GM21529 (cell line): ENCODE measurements at regions not wholly inside any gene's neighbourhood (a gene's known extent, or its start where the extent isn't known, plus 50 kb on each side); places are given as distances from the start of the nearest gene placed in this dataset.
"Not testable (repeated sequence)": the region's sequence is repeated elsewhere in the genome, so short reads cannot be mapped to it uniquely, and the experiment has no call there.

Experiments
- ATAC-seq: cut with Tn5 transposase; IDR thresholded peaks from one replicate; pipeline ENCODE4 v1.9.1; 2021; ENCODE audit not compliant: unreplicated experiment

DNA sequence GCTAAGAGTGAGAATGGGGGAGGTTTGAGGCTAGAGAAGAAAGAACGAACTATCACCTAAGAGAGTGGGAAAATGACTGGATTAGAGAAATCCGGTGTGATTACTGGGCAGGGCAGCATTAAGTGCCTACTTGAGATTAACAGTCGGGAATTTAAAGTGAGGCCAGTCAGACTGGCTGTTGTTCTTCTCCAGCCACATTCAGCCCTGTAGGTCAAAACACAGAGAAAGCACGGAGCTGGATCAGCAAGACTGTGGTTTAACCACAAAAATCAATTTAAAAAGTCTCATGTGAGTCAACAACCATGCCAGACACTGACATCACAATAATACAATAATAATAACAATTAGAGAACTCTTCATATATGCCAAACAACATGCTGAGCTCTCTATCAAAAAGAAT, 301.9 kb upstream of the SGK1 start:
- ATAC-seq = no peak

DNA sequence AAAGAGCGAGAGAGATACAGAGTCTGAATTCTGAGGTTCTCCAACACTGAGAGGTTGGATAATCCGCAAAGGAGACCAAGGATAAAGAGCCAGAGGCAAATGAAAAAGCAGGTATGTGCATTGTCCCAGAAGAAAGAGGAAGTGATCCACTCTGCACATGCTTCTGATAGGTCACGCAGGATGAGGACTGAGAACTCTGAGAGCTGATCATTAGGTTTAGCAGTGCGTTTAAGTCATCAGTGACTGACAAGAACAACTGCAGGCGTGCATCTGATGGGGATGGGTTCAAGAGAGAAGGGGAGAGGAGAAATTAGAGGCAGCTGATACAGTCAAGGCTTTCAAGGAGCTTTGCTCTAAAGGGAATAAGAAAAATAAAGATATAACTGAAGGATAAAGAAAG, 301.2 kb upstream of the SGK1 start:
- no peak for ATAC-seq

DNA sequence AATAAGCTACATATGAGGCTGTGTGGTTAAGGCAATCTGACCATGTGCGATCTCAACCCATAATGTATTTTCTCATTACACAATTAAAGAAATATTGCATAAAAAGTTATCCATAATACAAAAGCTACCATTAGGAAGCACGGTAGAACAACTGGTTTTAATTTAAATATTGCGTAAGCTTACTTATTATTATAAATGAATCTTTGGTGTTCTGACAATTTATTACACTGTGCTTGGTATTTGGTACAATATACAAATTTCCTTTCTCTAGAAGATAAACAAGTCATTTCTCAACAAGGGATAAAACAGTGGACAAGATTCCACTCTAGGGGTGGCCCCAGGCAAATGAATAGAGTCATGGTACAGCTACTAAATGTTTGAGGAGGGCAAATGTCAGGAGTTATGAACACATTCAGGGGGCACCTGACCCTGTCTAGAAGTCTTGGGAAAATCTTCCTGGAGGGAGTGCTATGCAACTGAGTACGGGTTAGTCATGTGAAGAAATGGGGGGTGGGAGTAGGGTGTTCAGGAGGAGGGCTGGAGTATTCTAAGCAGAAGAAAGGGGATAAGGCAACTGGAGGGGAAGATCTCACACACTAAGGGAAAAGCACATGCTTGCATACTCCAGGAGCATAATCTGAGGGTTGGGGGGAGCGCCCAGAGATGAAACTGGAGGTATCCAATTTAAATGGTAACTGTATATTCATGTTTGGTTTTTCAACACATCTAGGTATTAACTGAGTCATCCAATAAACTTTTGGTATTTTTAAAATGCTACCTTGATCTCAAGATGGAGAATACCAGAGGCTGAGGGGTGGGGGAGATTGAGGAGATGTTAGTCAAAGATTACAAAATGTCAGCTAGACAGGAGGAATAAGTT, 296.9 kb upstream of the SGK1 start:
- ATAC-seq = no peak

DNA sequence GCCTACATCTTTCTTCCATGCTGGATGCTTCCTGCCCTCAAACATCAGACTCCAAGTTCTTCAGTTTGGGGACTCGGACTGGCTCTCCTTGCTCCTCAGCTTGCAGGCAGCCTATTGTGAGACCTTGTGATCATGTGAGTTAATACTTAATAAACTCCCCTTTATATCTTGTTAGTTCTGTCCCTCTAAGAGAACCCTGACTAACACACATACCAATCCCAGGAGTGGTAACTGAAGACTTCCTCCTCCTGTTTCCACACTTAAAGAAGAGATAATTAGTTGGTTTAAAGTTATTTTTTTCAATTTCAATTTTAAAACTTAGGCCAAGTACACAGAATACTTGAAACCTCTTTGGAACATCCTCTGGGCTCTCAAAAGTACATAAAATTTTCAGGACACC, 294.2 kb upstream of the SGK1 start:
- ATAC-seq = not testable (repeated sequence)

DNA sequence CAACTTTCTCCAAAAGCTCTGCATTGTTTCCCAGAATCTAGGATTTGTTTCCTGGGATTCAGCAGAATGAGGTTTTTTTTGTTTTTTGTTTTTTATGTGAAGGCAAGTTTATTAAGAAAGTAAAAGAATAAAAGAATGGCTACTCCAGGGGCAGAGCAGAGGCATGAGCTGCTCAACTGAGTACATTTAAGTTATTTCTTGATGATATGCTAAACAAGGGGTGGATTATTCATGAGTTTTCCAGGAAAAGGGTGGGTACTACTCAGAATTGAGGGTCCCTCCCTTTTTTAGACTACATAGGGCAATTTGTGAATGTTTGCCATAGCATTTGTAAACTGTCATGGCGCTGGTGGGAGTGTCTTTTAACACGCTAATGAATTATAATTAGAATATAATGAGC, 292.5 kb upstream of the SGK1 start:
- ATAC-seq = no peak

DNA sequence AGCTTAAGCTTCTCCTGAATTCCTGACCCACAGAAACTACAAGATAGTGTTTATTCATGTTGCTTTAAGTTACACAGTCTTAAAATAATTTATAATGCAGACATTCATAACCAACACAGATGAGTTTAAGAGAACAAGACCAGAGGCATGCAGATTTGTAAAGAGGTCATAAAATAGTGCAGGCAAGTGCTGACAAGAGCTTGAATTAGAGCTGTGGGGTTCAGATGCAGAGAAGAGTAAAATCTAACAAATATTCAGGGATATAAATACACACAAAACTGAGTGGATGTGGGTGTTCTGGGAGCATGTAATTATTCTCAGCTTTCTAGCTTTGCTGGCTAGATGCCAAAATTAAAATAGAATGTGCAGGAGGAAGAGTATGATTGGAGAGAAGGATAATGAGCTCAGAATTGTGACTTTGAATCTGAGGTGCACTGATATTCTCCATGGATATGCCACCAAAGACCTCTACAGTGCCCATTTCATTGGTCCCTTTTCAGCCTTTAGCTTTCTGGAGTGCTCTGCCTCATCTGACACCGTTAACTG, 291.9 kb upstream of the SGK1 start:
- no peak for ATAC-seq

DNA sequence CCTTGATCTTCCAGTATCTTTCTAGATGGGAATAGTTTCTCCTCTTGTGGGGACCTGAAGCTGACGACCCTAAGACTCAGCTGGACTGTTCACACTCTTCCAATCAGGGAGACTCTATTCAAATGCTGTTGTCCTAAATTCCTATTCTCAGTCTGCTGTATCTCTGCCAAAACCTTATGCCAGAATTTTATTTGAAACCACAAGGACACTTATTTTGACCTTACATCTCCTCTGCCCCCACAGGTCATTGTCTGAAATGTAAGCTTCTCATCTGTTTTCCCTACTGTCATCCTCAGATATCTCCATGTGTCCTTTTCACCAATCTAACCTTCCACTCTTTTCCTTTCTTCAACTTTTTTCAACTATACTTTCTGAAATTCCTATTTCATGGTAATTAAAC, 289.5 kb upstream of the SGK1 start:
- no peak for ATAC-seq

DNA sequence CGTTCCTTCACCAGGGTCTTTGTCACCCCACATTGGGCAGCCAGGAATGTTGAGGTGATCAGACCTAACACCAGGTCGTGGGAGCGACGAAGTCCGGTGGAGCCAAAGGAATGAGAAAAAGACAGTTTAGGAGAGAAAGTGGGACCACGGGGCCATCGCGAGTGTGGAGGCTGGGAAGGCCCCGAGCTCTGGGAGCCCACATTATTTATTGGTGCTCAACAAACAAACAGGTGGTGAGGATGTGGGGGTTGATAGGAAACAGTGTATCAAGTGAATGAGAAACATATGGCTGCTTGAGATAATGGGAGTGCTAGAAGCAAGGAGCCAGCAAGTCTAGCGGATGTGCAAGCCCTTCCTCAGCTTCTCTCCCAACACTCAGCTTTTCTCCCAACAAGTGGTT, 287.1 kb upstream of the SGK1 start:
- ATAC-seq = no peak

DNA sequence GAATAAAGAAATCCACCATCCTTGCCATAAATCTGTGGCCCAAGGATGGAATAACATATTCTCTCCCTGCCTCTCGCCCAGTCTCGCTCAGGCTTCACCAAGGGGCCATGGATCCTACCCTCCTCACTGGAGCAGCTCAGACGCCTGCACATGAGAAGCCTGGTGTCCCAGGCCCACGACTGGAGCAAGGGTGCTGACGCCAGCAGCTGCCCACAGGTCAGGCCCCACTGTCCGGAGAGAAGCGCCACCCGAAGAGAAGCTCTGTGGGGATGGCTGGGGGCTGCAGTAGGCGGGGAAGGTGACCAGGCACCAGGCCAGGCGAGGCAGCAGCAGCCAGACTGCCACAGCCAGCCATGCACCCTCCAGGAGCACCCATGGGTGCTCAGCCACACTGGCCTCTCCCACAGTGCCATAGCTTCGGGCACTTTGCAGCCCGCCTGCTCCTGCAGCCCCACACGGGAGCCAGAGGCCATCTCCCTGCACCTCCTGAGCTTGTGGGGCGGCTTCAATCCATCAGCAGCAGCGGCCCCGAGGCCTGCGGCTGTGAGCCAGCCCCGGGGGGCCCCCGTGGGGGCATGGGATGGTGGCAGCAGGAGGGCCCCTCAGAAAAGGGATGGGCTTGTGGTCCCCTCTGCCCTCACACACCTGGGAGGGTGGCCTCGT, 286.2 kb upstream of the SGK1 start:
- ATAC-seq = no peak

DNA sequence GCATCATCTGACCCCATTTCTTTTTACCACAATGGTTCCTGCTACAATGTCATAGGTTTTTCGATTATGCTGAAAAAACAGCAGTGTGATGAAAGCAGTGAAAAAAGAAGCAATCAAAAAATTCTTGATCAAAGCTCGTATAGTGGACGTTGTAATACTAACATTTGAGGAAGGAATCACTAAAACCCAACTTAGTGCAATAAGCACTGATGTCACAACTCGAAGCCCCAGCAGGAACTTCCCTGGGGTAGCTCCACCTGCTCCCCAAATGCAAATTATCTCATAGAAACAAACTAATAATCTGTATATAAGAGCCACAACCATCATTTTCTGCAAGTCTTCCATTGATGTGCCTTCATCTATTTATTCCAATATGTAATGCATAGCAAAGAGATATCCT, 285.6 kb upstream of the SGK1 start:
- no peak for ATAC-seq

DNA sequence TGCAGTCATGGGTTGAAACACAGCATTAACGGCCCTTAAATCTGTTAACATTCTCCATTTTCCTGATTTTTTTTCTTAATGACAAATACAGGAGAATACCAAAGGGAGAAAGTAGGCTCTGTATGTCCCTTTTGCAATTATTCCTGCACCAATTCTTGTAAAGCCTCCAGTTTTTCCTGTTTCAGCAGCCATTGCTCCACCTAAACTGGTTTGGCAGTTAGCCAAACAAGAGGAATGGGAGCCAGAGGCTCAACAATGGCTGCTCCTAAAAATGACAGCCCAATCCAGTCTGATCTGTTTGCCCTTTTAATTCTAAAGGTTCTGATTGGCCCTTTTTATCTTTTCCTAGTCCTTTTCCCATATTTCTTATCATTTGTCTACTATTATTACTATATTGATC, 284.2 kb upstream of the SGK1 start:
- ATAC-seq = no peak

DNA sequence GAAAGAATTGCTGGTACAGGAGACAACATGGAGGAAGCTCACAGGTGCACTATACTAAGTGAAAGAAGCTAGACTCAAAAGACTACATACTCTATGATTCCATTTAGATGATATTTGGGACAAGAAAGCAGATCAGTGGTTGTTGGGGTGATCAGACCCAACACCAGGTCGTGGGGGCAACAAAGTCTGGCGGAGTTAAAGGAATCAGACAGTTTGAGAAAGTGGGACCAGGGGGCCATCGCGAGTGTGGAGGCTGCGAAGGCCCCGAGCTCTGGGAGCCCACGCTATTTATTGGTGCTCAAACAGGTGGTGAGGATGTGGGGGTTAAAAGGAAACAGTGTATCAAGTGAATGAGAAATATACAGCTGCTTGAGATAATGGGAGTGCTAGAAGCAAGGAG, 282.8 kb upstream of the SGK1 start:
- ATAC-seq = no peak

DNA sequence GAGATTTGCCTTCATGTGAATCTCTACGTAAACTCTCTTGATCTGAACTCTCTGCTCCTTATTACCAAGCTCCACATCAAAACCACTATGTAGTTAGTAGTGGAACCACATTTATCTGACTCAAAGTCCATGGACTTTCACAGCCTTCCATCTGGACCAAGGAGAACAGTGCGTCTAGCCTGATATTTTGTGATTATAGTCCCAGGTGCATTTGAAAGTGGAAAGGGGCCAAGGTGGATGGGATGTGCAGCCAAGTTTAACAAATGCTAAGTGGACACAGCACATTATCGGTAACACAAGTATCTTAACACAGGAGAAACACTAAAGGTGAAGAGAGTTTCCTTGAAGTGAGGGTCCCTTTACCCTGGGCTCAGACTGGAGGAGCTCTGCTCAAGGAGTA, 281.2 kb upstream of the SGK1 start:
- no peak for ATAC-seq

DNA sequence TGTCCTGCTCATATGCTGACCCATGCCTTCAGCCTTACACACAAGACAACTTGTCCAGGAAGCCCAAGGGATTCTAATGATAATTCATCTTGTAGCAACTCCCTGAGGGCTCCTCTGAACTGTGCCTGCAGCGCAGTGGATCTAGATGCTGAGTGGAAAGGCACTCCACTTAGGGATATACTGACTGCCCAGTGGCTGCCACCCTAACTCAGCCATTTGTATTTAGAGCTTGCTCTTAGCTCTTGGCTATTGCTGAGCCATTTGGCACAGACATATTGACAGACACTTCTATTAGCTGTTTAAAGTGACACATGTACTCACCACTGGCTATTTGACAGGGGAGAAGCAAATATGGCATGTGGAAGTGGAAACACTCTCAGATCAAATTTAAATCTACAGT, 278.3 kb upstream of the SGK1 start:
- ATAC-seq = no peak

DNA sequence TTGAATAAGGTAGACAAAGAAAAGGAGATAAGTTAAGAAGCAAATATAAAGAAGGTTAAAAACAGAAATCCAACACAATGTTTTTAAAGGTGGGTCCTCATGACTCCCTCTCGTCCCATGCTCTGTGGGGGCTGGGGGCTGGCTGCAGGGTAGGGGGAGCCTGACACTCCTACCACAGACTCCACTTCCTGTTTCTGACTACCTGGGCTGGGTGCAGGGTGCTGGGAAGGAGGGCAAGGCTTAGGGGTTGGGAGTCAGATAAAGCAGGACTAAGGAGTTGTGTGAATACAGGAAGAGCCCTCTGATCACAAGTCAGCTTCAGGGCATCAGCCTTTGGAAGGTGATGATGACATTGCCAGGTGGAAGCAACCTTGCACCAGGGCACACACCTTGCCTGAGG, 277.0 kb upstream of the SGK1 start:
- ATAC-seq = no peak

DNA sequence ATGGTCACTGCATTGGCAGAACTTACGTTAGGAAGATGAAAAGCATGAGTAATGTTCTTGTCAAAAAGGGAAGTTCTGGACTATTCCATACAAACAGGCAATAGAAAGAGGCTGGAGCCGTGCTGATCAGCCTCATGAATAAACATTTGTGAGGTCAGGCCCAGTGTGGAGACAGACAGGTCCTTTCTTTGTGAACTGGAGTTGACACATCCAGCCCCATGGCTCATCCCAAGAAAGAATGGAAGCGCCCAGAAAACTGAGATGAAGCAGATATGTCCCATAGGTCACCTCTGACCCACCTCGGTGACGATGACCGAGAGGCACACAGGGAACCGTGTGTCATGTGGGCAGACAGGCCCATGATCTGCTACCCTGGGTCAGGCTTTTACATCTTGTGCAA, 276.0 kb upstream of the SGK1 start:
- ATAC-seq = no peak

DNA sequence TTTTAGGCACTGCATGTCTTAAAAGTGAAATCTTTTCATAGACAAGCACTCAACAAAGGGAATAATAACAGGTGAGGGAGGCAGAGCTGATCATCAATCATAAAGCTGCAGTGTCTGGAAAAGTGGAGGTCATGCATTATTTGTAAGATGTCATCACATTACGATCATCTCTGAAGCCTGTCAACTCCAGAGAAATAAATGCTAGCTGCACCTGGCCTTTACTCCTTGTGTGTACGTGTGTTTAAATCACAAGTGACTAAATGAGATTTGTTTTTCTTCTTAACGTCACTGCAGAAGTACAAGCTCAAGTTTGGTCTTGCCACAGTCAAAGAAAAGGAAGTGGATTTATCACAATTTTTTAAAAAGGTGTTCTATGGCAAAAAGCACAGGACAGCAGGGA, 275.5 kb upstream of the SGK1 start:
- ATAC-seq = no peak

DNA sequence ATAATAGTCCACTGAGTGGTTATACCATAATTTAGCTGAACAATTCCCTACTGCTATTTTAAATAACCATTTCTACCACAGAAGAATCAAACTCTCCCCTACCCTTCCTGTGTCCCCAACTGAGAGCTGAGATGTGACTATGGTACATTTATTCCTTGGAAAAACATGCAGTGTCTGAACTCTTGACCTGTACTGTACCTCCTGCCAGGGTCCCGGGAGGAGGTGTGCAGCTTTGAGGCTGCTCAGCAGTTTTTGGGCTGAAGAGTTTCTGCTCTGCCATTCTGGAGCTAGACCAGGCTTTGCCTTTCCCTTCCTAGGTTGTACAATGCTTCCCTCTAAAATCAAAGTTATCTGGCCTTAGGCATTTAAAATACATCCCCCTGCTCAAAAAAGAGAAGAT, 275.1 kb upstream of the SGK1 start:
- ATAC-seq = no peak

DNA sequence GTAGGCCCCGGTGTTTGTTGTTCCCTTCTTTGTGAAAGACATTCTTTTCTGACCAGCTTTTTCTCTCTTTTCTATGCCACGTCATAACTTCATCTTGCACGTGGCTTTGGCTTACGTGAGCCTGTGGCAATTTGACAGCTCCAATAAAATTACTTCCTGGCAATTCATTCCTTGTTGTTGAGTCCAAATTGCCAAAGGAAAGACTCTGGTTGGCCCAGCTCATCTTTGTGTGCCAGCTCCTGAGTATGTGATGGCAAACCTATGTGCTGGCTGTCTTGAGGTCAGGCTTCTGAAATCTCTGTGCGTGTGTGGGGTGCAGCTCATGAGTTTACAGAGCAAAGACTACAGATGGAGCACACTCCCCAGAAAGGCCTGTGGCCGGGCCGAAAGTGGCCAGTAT, 272.5 kb upstream of the SGK1 start:
- no peak for ATAC-seq

DNA sequence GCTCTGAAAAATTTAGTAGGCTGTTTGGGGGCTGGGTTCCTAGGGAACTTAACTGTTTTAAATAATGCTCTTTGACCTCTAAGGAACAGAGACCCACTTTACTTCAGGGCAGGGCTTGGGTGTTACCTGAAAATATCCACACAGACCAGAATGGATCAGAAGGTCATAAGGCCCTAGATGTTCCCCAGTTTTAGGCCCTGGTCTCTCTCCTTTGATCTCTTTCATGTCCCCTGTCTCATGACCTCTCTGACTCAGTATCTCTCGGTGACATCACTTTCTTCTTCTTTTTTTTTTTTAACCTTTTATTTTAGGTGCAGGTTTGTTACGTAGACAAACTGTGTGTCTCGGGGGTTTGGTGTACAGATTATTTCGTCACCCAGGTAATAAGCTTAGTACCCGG, 272.1 kb upstream of the SGK1 start:
- no peak for ATAC-seq

DNA sequence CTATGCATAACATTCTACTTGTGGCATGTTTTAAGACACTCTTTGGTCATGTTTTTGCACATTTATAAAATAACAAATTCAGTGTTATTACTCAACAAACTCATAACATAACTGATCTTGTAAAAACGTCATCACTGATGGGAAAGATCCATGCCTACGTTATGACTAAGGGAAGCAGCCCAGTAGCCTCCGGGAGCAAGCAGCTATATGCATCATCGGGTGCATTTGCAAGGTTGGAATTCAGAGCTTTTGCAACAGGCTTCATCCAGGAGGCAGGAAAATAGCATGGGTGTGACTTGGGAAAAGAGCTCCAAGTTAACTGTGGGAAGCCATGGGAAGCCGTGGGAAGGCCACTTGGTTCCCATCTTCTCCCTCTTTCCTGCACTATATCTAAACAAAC, 271.6 kb upstream of the SGK1 start:
- ATAC-seq = no peak

DNA sequence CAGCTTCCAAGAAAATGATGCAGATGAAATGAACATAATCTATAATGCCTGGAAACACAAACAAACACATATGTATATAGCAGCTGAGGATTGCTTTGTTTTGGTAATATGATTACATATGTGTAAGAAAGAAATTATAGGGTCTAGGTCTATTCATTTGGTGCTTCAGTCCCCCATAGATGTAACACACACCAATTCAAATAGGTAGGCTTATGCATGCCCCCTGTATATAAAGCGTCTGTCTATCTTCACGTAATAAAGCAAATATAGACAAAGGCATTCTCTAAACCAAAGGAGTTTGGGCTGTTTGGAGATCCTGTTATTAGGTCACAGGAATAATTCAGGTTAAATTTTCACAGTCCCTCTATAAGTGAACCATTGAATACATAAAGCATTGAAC, 270.4 kb upstream of the SGK1 start:
- no peak for ATAC-seq

DNA sequence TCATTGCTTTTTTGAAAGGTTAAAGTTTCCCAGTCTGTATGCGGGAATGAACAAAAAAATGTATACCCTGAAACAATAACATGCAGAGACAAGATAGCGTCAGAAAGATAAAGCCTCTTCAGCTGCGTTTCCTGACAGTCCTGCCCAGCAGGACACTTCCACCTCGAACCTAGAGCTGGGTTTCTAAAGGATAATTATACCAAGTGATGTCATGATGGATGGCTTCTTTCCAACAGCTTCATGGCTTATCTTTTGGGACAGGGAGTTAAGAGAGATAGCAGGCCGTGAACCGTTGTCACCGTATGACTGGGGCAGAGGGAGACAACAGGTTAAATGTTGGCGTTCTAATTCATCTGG, 267.6 kb upstream of the SGK1 start:
- no peak for ATAC-seq
